ENCODE measurements at regions not wholly inside any gene's neighbourhood (a gene's known extent, or its start where the extent isn't known, plus 50 kb on each side); places are given as distances from the start of the nearest gene placed in this dataset.

DNA sequence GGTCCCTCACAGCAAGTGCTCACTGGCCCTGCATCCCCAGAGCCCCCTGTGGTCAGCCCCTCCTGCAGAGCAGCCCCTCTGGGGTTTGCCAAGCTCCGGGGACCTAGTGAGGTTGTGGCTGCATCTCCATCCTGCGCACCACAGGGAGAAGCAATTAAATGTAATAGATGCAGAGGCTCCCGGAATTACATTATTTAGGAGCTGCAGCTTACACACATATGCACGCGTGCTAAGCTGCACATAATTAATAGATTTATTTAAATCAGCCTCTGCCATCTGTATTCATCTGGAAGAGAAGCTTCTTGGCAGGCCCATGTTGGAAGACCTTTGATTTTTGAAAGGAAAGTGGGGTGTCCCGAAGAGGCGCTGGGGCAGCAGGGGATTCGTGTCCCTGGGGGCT is 1271.5 kb downstream of the BRD1 start:
- no peak for DNase-seq

DNA sequence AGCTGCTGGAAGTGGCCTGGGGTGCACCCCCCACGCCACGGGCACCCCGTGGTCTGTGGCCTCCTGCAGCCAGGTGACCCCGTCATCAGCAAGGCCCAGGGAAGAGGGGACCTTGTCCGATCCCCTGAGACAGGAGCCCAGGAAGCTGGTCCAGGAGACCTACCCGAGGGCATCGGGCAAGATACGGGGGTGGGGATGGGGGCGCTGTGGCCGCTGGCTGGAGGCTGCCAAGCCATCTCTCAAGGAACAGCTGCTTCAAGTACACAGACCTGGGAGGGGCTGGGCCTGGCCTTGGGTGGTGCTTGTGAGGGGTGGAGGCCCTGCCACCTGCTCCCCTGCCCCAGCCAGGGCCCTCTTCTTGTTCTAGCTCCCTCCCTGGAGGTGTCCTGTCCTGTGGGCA is 1272.1 kb downstream of the BRD1 start:
- no peak for DNase-seq

DNA sequence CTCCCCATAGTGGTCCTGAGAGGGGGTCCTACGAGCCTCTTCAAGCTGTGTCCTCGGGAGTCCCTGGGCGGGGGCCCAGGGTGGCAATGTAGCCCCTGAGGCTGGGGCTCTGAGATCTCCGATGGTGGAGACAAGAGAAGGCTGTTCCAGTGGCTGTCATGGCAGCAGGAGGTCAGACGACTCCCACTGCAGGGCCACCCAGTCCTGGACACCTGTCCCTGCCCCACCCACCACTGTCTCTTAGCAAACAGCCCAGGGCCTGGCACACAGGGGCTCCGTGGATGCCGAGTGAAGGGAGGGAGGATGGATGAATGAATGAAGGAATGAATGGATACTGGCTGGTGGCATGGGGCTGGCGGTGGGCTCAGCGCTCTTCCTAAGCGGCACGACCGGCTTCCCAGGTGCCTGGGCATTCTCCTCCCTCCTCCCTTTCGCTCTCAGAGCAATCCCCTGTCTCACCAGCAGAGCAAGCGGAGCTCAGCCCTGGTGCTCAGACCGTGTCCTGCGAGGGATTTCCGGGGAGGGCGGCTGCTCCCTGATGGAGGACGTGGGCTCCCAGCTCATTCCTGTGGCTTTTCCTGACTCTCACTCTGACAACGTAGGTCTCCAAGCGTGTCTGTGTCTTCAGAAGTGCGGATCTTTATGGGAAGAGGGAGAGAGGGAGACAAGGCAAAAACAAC is 1272.6 kb downstream of the BRD1 start:
- no peak for DNase-seq

DNA sequence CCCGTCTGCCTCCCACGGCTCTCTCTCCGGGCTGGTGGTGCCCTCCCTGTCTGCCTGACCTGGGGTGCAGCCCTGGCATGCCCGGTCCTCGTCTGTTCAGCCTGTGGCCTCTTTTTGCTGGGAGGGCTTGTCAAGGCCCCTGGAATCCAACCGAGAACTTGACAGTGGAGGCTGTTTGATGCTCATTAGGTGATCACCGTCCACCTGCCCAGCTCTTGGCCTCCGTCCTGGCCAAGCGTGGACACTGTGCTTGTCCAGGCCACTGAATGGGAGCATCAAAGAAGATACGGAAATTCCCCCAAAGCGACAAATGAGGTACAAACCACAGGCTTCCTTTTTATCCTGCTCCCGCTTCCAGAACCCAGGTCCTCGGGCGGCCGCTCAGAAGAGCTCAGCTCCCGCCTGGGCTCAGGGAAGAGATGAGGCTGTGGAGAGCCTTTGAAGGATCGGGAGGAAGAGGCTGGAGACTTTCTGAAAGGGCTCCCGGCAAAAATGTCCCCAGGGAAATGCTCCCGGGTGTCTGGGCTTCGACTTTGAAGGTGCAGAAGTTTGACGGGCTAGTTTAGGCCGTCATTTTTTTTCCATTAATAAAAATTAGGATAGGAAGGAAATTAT is 1273.9 kb downstream of the BRD1 start:
- no peak for DNase-seq

DNA sequence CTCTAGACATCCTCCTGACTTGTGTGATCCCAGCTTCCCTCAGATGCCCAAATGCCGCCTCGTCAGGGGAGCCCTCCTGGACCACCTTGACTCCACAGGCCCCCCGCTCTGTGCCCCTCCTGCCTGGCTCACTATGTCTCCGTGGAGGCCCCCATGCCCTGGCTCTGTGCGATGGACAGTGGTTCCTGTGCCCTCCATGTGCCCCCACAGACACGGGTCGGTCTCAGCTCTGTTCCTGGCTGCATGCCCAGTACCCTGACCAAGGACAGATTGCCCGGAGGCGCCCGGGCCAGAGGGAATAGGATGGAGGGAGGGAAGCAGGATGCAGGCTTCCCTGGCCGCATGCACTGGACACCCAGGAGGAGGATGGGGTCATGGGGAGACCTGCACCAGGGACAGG is 1274.6 kb downstream of the BRD1 start:
- no peak for DNase-seq

DNA sequence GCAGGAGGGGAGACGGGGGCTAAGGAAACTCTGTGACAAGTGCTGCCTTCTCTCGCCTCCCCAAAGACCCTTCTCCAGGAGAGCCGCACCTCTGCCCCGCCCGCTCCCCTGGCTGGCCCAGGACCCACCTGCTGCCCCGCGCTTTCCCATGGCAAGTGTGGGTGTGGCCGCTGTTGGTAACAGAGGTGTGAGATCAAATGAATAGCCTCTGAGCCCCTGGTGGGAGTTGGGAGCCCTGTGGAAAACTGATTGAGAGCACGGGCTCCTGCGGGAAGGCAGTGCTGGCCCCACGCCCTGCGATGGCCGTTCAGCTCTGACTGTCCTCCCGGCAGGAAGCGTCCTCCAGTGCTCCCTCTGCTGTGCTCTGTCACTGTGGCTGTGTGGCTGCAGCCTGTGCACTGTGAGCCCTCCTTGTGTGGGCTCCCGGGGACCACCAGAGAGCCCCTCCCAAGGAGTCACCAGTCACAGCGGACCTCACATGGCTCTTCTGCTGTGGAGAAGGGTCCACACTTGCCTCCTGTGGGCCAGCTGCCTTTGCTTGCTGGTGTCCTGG is 1275.9 kb downstream of the BRD1 start:
- DNase-seq, result no peak

DNA sequence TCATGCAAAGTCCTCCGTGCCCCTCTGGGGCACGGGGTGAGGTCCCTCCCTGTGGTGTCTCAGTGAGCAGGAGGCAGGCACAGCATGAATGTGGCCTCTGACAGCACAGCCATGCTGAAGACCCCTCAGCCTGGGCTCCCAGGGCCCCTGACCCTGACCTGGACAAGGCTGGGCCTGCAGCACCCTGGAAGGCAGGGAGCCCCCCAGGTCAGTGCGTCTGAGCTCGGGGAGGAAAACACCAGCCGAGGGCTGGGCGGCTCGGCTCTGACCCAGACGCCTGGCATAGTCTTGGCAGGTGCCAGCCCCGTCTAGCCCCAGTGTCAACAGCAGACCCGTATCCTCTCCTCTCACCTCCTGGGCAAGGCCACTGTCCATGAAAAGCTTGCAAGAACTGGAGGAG is 1276.6 kb downstream of the BRD1 start:
- no peak for DNase-seq

DNA sequence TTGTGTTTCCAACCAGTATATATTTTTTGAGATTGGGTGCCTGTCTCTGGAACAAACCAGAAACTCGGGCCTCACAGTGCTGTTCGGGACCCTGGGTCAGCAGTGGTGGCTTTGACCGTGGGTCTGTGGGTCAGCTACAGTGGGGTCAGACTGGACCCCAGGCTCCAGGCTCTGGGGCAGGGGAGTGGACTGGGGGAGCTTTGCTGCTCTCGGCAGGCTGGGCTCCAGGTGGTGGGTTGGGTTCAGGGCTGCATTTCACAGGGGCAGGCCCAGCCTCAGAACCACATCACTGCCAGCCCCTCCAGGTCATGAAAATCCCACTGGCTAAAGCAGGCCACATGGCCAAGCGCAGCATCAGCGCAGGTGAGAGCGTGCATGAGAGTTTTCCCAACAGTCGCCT is 1279.3 kb downstream of the BRD1 start:
- DNase-seq, result no peak

DNA sequence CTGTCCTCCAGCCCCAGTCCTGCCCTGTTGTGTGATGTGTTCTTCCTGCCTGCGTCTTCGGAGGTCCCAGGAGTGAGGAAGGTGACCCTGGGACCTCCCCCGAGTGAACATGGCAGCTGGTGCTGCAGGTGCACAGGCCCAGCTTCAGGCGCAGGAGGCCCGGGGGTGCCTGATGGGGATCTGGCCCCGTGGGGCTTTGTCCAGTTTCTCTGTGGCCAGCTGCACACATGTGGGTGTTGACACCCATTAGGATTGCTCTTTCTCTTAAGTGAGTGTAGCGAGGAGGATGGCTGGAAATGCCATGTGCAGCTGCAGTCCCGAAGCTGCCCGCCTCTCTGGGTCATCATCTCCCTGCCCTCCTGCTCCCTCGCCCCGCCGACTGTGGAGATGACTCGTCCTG is 1279.7 kb downstream of the BRD1 start:
- DNase-seq, result no peak

DNA sequence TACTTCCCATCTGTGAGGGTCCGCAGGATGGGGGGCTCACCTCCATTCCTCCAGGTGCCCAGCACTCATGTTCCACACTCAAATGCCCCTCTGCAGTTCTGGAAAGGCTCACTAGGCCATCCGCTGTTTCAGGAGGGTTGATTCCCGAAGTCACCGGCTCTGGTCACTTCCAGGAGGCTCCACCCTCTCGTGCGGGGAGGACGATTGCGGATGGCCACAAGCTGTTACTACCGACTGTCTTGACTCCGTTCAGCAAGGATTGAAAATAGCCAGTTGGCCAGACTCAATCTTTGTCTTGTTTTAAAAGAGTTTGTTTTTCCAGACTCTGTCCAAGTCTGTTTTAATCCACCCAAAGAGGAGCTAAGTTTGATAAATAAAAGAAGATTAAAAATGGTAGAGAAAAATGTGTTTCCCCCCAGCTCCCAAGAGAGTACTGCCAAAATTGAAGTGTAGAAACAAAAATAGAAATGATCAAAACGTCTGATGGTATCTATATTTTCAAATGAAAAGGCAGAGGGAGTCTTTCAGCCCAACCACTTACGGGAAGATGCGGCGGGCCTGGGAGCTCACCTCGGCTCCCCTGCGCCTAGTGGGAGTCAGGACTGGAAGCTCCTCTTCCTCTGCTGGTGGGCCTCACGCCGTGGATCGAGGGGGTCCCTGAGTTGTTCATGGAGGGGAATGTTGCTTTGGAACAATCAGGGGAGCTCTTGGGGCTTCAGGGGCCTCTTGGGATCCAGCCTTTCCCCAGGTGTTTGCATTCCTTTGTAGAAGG is 1280.8 kb downstream of the BRD1 start:
- DNase-seq, result no peak

DNA sequence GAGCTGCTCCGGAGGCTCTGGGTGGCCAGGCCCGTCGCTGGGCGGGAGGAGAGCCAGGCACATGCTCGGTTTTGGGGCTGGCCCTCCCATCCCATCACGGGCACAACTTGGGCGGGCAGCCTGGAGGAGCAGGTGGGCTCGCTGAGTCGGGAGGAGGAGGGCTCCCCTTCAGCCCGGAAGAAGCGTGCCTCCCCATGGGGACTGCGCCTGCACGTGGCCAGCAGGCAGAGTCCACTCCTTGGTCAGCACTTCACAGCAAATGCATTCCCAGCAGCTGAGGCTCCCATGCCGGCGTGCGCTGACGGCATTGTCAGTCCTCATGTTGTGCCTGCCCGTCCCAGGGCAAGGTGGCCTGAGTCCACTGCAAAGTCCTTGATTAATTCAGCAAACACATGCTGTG is 1281.7 kb downstream of the BRD1 start:
- no peak for DNase-seq

DNA sequence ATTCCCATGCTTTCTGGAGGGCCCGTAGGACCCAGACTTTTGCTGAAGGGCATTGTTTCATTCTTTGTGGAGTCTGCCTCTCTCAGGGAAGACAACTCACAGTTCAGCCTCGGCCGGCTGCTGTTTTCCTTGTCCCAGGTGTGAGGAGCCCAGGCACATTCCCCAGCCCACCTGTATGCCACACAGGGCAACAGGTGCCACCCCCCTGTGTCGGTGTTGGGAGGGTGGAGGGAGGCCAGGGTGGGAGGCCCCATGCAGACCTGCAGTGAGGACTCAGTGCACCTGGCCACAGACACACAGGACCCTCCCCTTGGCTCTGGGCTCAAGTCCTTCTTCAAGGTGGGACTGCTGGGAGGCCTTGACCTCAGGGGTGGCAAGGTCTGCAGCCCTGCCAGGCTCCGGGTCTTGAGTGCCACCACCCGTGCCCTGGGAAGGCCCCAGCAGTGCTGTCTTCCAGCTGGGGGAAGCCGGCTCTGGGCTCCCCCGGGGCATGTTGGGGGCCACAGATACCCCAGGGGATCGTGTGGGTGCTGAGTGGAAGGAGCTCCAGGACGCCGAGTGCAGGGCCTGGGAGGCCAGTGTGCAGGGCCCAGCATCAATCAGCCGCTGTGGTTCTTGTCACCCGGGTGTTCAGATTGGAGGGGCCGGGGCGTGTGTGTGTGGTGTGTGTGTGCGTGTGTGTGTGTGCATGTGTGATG is 1286.1 kb downstream of the BRD1 start:
- DNase-seq, result no peak

DNA sequence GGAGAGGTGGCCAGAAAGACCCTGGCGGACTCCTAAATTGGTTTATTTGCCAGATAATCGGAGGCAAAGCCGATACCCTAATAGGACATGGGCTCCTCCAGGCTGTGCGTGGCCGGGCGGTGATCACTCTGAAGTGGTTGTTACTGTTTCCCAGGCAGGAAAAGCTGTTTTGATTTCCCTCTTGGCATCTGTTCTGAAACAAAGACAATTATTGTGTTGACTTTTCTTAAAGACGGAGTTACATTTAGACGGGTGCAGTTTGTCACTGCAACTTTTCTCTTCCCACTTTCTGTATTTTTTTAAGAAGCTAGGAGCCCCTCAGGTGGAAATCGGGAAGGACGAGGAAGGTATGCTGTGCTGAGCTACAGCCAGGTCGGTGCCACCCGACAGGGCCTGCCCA is 1288.4 kb downstream of the BRD1 start:
- no peak for DNase-seq

DNA sequence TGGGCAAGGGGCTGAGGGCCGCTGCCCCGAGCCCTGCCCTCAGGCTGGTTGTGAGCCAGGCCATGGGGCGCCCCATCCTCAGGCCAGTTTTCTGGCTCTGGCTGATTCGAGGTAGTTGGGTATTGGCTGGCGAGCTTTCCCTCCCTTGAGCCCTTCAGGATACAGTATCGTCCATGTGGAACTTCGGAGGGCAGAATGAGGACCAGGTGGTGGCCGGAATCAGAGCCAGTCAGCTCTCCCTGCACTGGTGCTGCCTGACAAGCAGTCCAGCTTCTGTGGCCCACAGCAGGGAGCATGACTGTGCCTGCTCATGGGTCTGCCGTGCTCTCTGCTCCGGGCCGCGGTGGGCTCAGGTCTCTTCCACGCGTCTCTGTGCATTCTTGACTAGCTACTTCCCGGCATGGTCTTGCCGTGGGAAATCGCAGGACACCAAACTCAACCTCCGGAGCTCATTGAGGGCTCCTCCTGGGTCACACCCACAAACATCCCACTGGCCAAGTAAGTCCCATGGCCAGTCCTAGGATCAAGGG is 1289.3 kb downstream of the BRD1 start:
- DNase-seq, result no peak

DNA sequence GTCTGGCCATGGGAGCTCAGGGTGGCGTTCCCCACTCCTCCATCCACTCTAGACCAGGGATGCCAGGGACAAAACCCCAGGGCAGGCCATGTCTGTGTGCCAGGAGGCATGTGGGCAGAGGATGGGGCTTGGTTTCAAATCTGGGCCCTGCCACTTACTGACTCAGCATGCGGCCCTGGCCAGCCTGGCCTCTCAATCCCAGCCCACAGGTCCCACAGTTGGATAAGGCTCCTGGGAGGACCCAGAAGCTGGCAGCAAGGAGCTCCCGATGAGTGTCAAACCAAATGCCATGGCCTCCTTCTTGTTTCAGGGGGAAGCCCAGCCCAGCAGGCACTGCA is 1290.4 kb downstream of the BRD1 start:
- no peak for DNase-seq

DNA sequence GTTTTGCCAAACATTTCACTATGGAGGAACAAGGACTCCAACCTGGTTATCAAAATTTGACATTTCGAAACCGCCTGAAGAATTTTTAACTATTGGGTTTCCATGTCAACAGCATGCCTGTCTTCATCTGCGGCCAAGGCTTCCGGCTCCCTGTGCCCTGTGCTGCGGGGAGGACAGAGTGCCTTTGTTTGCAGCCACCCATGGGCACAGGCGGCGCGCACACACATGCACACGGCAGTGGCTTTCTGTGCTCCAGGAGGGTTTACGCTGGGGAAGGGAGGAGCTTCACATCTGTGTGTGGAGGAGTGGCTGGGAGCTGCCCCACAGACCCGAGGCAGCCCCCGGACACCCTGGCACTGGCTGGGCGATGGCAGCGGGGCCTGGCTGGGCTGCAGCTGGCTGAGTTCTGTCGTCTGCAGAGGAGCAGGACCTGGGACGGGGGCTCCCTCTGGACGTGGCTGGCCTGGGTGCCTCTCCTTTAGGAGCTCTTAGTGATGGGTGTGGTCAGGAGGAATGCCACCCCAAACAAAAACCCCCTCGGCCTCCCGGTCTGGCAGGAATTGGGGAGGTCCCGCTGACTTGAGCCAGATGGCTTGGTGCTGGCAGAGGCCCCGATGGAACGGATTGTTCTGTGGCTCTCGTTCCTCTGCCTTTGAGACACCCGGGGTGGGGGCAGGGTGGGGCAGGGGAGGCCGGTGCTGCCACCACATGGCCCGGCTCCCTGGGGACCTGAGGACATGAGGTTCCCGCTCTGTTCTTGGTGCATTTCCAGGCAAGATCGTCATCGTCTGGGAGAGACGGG is 1290.9 kb downstream of the BRD1 start:
- no peak for DNase-seq

DNA sequence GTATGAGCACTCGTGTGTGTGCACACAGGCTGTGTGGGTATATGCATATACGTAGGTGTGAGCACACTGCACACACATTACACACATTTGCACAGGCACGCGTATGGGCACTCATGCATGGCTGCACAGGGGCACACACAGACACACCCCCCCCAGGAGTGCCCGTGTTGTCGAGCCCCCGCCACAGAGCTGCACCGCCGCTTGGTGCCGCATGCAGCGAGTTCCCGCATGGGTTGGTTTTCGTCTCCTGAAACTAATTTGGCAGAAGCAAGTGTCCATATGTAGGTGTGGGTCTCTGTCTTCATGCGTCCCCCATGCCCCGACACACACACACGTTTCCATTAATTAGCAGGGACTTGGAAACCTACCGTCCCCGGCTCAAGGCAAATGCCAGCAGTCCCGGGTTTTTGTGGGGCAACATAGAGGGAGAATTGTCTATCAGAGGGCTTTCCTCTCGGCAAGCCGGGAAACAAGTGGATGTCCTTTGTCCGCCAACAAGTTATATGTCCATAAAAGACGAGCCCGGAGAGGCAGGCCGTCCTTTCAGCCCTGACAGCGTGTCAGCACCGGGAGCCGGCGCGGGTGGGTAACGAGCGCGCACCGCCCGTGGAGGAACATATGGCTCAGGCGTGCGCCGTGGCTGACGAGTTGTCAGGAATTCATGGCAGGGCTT is 1291.7 kb downstream of the BRD1 start:
- DNase-seq, result no peak

DNA sequence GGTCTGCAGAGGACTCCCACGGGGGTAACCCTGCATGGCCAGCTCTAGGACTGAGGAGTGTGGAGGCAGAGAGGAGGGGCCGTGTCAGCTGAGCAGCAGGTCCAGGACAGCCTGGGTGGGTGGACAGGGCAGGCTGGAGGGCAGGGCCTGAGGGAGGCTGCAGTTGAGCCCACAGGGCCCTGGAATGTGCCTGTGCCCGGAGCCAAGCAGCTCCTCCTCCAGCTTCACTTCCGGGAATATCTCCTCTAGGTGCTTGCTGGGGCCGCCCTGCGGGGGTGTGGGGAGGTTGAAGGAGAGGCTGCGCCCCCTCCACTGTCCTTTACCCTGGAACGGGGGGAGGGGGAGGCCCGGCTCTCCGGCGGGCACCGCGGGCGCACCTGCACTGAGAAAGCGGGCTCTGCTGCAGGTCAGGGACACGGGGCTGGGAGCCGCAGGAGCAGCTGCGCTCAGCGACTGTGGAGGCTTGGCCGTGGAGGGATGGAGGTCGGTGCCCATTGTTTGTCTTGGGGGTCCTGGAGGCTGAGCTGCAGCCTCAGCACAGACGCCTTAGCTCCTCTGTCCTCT is 1293.2 kb downstream of the BRD1 start:
- DNase-seq, result no peak

DNA sequence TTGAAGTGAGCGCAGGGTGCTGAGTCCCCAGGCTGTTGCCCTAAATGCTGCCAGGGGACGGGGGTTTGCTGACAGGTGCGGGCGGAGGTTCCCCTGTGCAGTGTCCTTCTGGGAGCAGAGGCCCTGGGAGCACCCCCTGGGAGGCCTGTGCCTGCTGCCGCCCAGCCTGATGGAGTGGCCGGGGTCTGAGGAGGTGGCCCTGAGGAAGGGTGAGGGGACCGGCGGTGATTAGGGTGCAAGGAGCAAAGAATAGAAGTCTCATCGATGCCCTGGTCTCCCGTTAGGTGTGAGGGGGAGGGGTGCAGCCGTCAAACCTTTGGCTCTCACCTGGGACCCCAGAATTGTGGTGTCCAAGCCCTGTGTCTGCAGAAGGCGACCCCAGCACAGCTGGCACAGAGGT is 1294.7 kb downstream of the BRD1 start:
- no peak for DNase-seq

DNA sequence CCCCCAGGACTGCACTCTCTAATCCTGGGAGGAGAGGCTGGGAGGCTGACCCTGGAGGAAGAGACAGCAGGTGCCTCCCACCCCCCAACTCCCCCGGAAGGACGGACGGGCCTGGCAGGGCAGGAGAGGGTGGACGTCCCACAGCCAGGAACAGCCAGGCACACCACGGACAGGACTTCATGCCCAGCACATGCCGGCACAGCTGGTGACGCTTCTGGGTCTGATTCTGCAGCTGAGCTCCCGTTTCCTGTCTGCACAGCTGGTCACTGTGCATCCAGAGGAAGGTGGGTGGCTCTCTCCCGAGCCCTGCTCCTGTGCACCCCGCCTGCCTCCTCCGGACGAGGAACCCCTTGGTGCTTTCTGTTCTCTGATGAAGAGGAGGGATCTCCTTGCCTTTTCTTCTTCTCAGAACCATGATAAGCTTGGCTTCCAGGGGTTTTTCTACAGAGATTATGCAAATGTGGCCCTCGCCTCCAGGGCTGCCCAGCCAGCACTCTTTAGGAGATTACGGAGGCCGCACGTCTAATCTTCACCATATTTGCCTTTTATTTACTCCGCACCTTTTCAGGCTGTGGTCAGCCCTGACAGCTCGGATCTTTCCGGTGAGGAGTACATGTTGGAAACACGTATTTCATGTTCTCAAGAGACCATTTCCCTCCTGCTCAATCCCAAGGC is 1295.8 kb downstream of the BRD1 start:
- DNase-seq, result no peak

DNA sequence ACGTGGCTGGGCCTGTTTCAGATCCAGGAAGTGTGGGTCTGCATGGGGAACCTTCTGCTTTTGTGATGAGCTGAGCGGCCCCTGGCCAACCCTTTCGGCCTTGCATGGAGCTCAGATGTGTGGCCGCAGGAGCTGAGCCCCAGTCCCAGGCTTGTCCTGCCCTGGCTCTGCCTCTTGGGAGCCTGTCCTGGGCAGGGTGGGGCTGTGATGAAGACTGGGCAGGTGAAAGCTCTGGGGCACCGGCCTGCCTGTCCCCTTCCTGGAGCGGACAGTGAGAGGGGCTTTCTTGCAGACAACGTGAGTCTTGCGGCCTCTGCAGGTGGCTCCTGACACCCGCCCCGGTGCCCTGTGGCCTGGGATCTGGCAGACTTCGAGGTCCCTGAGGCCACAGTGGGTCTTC is 1296.6 kb downstream of the BRD1 start:
- no peak for DNase-seq
